HTERT RPE-1 (cell line): ENCODE measurements at regions not wholly inside any gene's neighbourhood (a gene's known extent, or its start where the extent isn't known, plus 50 kb on each side); places are given as distances from the start of the nearest gene placed in this dataset.

Experiments used
- in situ Hi-C: fragments of 300-500 bp; cut with MboI; formaldehyde crosslinking; loops from 4 replicates; pipeline ENCODE4 v1.14.3; 2020; ENCODE audit warnings: low sequenced_read_pairs

- in situ Hi-C loops: no loop called here
Measured at GRCh38 chr2:41621563-41621962, 426.3 kb upstream of the PKDCC start.

GRCh38 chr2:41622301-41622700 lies 425.5 kb upstream of the PKDCC start:
- in situ Hi-C loops: no loop called here

GRCh38 chr2:41626936-41627335 lies 420.9 kb upstream of the PKDCC start:
- in situ Hi-C loops: no loop called here

GRCh38 chr2:41634686-41635085 lies 413.1 kb upstream of the PKDCC start:
- in situ Hi-C loops: no loop called here

GRCh38 chr2:41644936-41645335 lies 402.9 kb upstream of the PKDCC start:
- in situ Hi-C loops: no loop called here

GRCh38 chr2:41647468-41648050 lies 400.3 kb upstream of the PKDCC start:
- in situ Hi-C loops: no loop called here

GRCh38 chr2:41657226-41657625 lies 390.6 kb upstream of the PKDCC start:
- in situ Hi-C loops: no loop called here

- in situ Hi-C loops: no loop called here
Measured at GRCh38 chr2:41659758-41660157, 388.1 kb upstream of the PKDCC start.

- in situ Hi-C loops: no loop called here
Measured at GRCh38 chr2:41662461-41662860, 385.4 kb upstream of the PKDCC start.

- in situ Hi-C loops: no loop called here
Measured at GRCh38 chr2:41663056-41663455, 384.8 kb upstream of the PKDCC start.

GRCh38 chr2:41668529-41668928 lies 379.3 kb upstream of the PKDCC start:
- in situ Hi-C loops: no loop called here

GRCh38 chr2:41678639-41679038 lies 369.2 kb upstream of the PKDCC start:
- in situ Hi-C loops: no loop called here

- in situ Hi-C loops: no loop called here
Measured at GRCh38 chr2:41686156-41686555, 361.7 kb upstream of the PKDCC start.

GRCh38 chr2:41691561-41691960 lies 356.3 kb upstream of the PKDCC start:
- in situ Hi-C loops: no loop called here

GRCh38 chr2:41694536-41695049 lies 353.2 kb upstream of the PKDCC start:
- in situ Hi-C loops: no loop called here

GRCh38 chr2:41695198-41696113 lies 352.4 kb upstream of the PKDCC start:
- in situ Hi-C loops: no loop called here

- in situ Hi-C loops: no loop called here
Measured at GRCh38 chr2:41697389-41697788, 350.4 kb upstream of the PKDCC start.

GRCh38 chr2:41698678-41699422 lies 349.0 kb upstream of the PKDCC start:
- in situ Hi-C loops: no loop called here

GRCh38 chr2:41701231-41701630 lies 346.6 kb upstream of the PKDCC start:
- in situ Hi-C loops: no loop called here

- in situ Hi-C loops: no loop called here
Measured at GRCh38 chr2:41703123-41703522, 344.7 kb upstream of the PKDCC start.

GRCh38 chr2:41705634-41706033 lies 342.2 kb upstream of the PKDCC start:
- in situ Hi-C loops: no loop called here
